B cell (primary cell): ENCODE measurements at regions not wholly inside any gene's neighbourhood (a gene's known extent, or its start where the extent isn't known, plus 50 kb on each side); places are given as distances from the start of the nearest gene placed in this dataset.

Source experiments
- EZH2 ChIP-seq: IDR thresholded peaks from 2 replicates; pipeline ENCODE4 v1.6.1; 2012; ENCODE audit warnings: borderline replicate concordance, low read depth, mild to moderate bottlenecking, moderate library complexity, low read length; ENCODE audit not compliant: insufficient read depth, poor library complexity, severe bottlenecking
- TF ChIP-seq, protein P1 (sequence below): fragments of 200-600 bp; IDR thresholded peaks from one replicate; pipeline ENCODE4 v1.8.0; 2022; ENCODE audit warnings: antibody characterized with exemption, mild to moderate bottlenecking

DNA sequence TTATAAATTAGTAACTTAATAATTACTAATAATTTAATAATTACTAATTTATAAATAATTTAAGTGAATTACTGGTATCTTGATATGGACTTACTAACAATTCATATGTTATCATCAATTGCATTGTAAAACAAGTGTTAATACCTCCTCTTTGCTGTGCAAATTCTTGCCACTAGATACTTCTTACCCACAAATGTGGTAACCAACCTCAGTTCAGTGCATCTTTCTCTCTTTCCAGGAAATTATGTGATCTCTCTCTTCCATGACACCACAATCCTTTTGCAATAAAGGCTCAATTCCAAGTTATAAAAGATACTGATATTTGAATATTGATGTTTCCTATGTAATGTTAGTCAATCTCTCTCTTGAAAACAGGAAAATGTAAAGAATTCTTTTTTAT lies 408.6 kb upstream of the MIR17HG start:
- TF ChIP-seq, protein P1, sequence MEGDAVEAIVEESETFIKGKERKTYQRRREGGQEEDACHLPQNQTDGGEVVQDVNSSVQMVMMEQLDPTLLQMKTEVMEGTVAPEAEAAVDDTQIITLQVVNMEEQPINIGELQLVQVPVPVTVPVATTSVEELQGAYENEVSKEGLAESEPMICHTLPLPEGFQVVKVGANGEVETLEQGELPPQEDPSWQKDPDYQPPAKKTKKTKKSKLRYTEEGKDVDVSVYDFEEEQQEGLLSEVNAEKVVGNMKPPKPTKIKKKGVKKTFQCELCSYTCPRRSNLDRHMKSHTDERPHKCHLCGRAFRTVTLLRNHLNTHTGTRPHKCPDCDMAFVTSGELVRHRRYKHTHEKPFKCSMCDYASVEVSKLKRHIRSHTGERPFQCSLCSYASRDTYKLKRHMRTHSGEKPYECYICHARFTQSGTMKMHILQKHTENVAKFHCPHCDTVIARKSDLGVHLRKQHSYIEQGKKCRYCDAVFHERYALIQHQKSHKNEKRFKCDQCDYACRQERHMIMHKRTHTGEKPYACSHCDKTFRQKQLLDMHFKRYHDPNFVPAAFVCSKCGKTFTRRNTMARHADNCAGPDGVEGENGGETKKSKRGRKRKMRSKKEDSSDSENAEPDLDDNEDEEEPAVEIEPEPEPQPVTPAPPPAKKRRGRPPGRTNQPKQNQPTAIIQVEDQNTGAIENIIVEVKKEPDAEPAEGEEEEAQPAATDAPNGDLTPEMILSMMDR: no peak
- TF ChIP-seq EZH2: no peak
